GM23338 (cell line): ENCODE measurements at regions not wholly inside any gene's neighbourhood (a gene's known extent, or its start where the extent isn't known, plus 50 kb on each side); places are given as distances from the start of the nearest gene placed in this dataset.

Experiments
- ATAC-seq: fragments of 200-7000 bp; cut with Tn5 transposase; 3 replicates; pipeline ENCODE4 v1.9.1; 2020
- DNase-seq: peaks from one replicate; pipeline ENCODE4 v3.0.0-alpha.2; 2015; ENCODE audit warnings: low spot score
- H2AFZ ChIP-seq: fragments of 200-600 bp; sonication (generic); 2 replicates; pipeline ENCODE4 v1.8.0; 2016; ENCODE audit warnings: antibody characterized with exemption, mild to moderate bottlenecking, moderate library complexity
- H3F3A ChIP-seq: fragments of 200-600 bp; sonication (generic); replicated peaks from 2 replicates; pipeline ENCODE4 v1.8.0; 2017; ENCODE audit warnings: antibody characterized with exemption, mixed run types, low read depth
- H3K27ac ChIP-seq: fragments of 200-600 bp; sonication (generic); 2 replicates; pipeline ENCODE4 v1.6.1; 2016; ENCODE audit warnings: low read depth
- H3K27me3 ChIP-seq: fragments of 200-600 bp; sonication (generic); 2 replicates; pipeline ENCODE4 v1.8.0; 2016; ENCODE audit warnings: mild to moderate bottlenecking, mixed run types, moderate library complexity; ENCODE audit not compliant: insufficient read depth
- H3K36me3 ChIP-seq: fragments of 200-600 bp; sonication (generic); 2 replicates; pipeline ENCODE4 v1.8.0; 2016; ENCODE audit warnings: mild to moderate bottlenecking; ENCODE audit not compliant: insufficient read depth
- H3K4me1 ChIP-seq: fragments of 200-600 bp; sonication (generic); 2 replicates; pipeline ENCODE4 v1.8.0; 2016; ENCODE audit warnings: mild to moderate bottlenecking, moderate library complexity; ENCODE audit not compliant: insufficient read depth
- H3K4me2 ChIP-seq: fragments of 200-600 bp; sonication (generic); 2 replicates; pipeline ENCODE4 v1.7.1; 2017; ENCODE audit warnings: mixed run types
- H3K4me3 ChIP-seq: fragments of 200-600 bp; sonication (generic); 2 replicates; pipeline ENCODE4 v1.6.1; 2016; ENCODE audit warnings: mixed run types
- H3K79me2 ChIP-seq: fragments of 200-600 bp; sonication (generic); replicated peaks from 2 replicates; pipeline ENCODE4 v1.8.0; 2017; ENCODE audit warnings: mild to moderate bottlenecking; ENCODE audit not compliant: insufficient read depth
- H3K9me2 ChIP-seq: fragments of 200-600 bp; sonication (generic); 2 replicates; pipeline ENCODE4 v1.8.0; 2017; ENCODE audit not compliant: insufficient read depth
- H4K20me1 ChIP-seq: fragments of 200-600 bp; sonication (generic); replicated peaks from 2 replicates; pipeline ENCODE4 v1.8.0; 2017; ENCODE audit warnings: mild to moderate bottlenecking; ENCODE audit not compliant: insufficient read depth
- H3K27ac Mint-ChIP-seq: 2 replicates; pipeline ENCODE4 v1.8.0; 2020; ENCODE audit warnings: inconsistent platforms, mild to moderate bottlenecking, moderate library complexity, mixed read lengths
- H3K27me3 Mint-ChIP-seq: 3 replicates; pipeline ENCODE4 v1.8.0; 2022; ENCODE audit warnings: low read depth, mild to moderate bottlenecking, moderate library complexity, mixed read lengths, inconsistent platforms; ENCODE audit not compliant: insufficient read depth, poor library complexity
- H3K36me3 Mint-ChIP-seq: 3 replicates; pipeline ENCODE4 v1.8.0; 2021; ENCODE audit warnings: low read depth, mild to moderate bottlenecking, inconsistent platforms, moderate library complexity, mixed read lengths
- H3K4me1 Mint-ChIP-seq: 3 replicates; pipeline ENCODE4 v1.8.0; 2020; ENCODE audit warnings: mild to moderate bottlenecking, inconsistent platforms, mixed read lengths
- H3K4me3 Mint-ChIP-seq: 3 replicates; pipeline ENCODE4 v1.8.0; 2021; ENCODE audit warnings: moderate library complexity, mild to moderate bottlenecking, inconsistent platforms, mixed read lengths
- H3K9me3 Mint-ChIP-seq: 3 replicates; pipeline ENCODE4 v1.8.0; 2020; ENCODE audit warnings: moderate library complexity, mild to moderate bottlenecking, inconsistent platforms, mixed read lengths
- CREB1 ChIP-seq: fragments of 250-450 bp; sonication (Bioruptor Pico); IDR thresholded peaks from 2 replicates; pipeline ENCODE4 v1.5.0; 2020; ENCODE audit warnings: low read depth, mild to moderate bottlenecking, moderate library complexity
- EZH2phosphoT487 ChIP-seq: fragments of 200-600 bp; sonication (generic); IDR thresholded peaks from one replicate; pipeline ENCODE4 v1.8.1; 2018; ENCODE audit warnings: antibody characterized with exemption; ENCODE audit not compliant: unreplicated experiment
- JUNB ChIP-seq: IDR thresholded peaks from one replicate; pipeline ENCODE4 v1.6.1; 2016; ENCODE audit warnings: antibody characterized with exemption; ENCODE audit not compliant: unreplicated experiment
- POLR2AphosphoS5 ChIP-seq: IDR thresholded peaks from 2 replicates; pipeline ENCODE4 v1.6.1; 2016; ENCODE audit warnings: antibody characterized with exemption, low read depth
- STAT1 ChIP-seq: IDR thresholded peaks from one replicate; pipeline ENCODE4 v1.6.1; 2016; ENCODE audit warnings: antibody characterized with exemption; ENCODE audit not compliant: unreplicated experiment
- ZNF114 ChIP-seq: fragments of 250-450 bp; sonication (Bioruptor Pico); IDR thresholded peaks from 2 replicates; pipeline ENCODE4 v1.5.0; 2020; ENCODE audit warnings: mild to moderate bottlenecking, moderate library complexity
- ZNF331 ChIP-seq: fragments of 250-450 bp; sonication (Bioruptor Pico); IDR thresholded peaks from 2 replicates; pipeline ENCODE4 v1.5.0; 2020; ENCODE audit warnings: low read depth, mild to moderate bottlenecking, moderate library complexity
- ZNF462 ChIP-seq: fragments of 250-450 bp; sonication (Bioruptor Pico); IDR thresholded peaks from 2 replicates; pipeline ENCODE4 v1.5.0; 2020; ENCODE audit warnings: mild to moderate bottlenecking, moderate library complexity
- TF ChIP-seq, protein P1 (sequence below), 2 experiments: fragments of 200-600 bp in 1 of 2; sonication (generic) in 1 of 2; conservative IDR thresholded peaks; 2 replicates each; pipeline versions ENCODE4 v1.5.1 to v1.6.1; 2016 to 2017; ENCODE audit warnings: antibody characterized with exemption in 2 of 2, low read depth in 2 of 2, mild to moderate bottlenecking in 2 of 2, moderate library complexity in 1 of 2
- TF ChIP-seq, protein P2 (sequence below): IDR thresholded peaks from 2 replicates; pipeline ENCODE4 v1.6.1; 2016; ENCODE audit warnings: antibody characterized with exemption

GRCh38 chr15:70470556-70471191 is 292.7 kb downstream of the UACA start (continued):
- TF ChIP-seq, protein P1, sequence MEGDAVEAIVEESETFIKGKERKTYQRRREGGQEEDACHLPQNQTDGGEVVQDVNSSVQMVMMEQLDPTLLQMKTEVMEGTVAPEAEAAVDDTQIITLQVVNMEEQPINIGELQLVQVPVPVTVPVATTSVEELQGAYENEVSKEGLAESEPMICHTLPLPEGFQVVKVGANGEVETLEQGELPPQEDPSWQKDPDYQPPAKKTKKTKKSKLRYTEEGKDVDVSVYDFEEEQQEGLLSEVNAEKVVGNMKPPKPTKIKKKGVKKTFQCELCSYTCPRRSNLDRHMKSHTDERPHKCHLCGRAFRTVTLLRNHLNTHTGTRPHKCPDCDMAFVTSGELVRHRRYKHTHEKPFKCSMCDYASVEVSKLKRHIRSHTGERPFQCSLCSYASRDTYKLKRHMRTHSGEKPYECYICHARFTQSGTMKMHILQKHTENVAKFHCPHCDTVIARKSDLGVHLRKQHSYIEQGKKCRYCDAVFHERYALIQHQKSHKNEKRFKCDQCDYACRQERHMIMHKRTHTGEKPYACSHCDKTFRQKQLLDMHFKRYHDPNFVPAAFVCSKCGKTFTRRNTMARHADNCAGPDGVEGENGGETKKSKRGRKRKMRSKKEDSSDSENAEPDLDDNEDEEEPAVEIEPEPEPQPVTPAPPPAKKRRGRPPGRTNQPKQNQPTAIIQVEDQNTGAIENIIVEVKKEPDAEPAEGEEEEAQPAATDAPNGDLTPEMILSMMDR (conservative IDR thresholded peaks at IDR 0.05; ENCODE audit: low read depth in 2 of 2): no peak
- TF ChIP-seq ZNF331 (no peak), JUNB (no peak), ZNF462 (CRISPR knock-in tag) (no peak)

DNA sequence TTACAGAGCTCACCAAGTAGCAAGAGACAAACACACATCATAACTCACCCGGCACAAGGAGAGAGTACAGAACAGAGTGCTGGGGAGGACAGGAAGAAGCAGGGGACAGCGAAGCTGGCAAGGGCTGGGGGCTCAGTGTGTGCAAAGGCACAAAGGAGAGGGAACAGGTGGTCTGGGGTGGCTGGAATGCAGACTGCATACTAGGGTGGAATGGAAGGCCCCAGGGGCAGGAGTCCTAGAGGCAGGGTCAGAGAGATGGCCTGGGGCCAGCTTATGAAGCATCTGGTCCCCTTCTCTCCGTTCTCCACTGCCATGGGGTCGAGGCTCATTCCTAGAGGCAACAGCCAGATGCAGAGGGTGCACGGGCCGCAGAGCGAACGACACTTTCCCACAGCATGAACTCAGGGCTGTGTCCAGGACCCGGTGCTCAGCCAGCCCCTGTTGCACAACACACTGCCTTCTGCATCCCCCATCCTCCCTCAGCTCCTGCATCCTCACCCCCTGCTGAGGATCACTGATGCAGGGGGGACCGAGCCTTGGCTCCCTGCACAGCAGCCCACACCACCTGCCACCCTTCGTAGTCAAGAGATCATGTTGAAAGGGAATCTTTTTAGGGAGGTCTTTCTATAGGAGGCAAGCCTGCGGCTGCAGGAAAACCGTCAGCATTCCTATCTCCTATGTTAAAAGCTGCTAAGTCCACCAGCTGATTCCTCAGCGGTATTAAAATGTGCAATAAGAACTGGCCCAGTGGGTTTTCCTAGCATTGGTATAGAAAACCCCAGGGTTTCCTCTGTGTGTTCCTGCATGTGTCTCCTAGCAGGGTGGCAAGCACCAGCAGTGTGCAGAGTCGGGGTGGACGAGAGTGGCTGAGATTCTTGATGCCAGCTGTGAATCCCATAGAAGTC is 293.5 kb downstream of the UACA start:
- H2AFZ ChIP-seq: no peak overlapping the region
- Mint-ChIP-seq H3K4me3 (no peak overlapping the region), H3K27me3 (no peaks in the 10 kb centered on the region), H3K9me3 (no peaks in the 10 kb centered on the region), H3K4me1 (peaks cover 4% of the 10 kb centered on the region; the same call in 2 of the 3 replicates), H3K36me3 (no peaks in the 10 kb centered on the region), H3K27ac (no peak overlapping the region)
- no peak for DNase-seq
- H3K9me2 ChIP-seq: peaks cover 4% of the 10 kb centered on the region; the same call in 1 of the 2 replicates
- no peak for ATAC-seq
- no peaks in the 10 kb centered on the region for H3K27me3 ChIP-seq
- no peaks in the 10 kb centered on the region for H3F3A ChIP-seq
- H3K27ac ChIP-seq: no peak overlapping the region
- no peaks in the 10 kb centered on the region for H3K79me2 ChIP-seq
- H3K4me2 ChIP-seq: no peak overlapping the region
- no peak overlapping the region for H3K4me3 ChIP-seq
- no peaks in the 10 kb centered on the region for H4K20me1 ChIP-seq
- no peaks in the 10 kb centered on the region for H3K36me3 ChIP-seq
- no peaks in the 10 kb centered on the region for H3K4me1 ChIP-seq
- TF ChIP-seq, protein P2, sequence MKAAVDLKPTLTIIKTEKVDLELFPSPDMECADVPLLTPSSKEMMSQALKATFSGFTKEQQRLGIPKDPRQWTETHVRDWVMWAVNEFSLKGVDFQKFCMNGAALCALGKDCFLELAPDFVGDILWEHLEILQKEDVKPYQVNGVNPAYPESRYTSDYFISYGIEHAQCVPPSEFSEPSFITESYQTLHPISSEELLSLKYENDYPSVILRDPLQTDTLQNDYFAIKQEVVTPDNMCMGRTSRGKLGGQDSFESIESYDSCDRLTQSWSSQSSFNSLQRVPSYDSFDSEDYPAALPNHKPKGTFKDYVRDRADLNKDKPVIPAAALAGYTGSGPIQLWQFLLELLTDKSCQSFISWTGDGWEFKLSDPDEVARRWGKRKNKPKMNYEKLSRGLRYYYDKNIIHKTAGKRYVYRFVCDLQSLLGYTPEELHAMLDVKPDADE: no peak
- no peak for TF ChIP-seq STAT1
- no peak for TF ChIP-seq ZNF114 (CRISPR knock-in tag)
- TF ChIP-seq EZH2phosphoT487: no peak
- no peak for TF ChIP-seq JUNB
- no peak for TF ChIP-seq CREB1 (CRISPR knock-in tag)
- no peak for TF ChIP-seq ZNF331
- TF ChIP-seq POLR2AphosphoS5: no peak
- TF ChIP-seq, protein P1 (conservative IDR thresholded peaks at IDR 0.05; ENCODE audit: low read depth in 2 of 2): no peak
